Ishikawa (cell line): ENCODE measurements at regions not wholly inside any gene's neighbourhood (a gene's known extent, or its start where the extent isn't known, plus 50 kb on each side); places are given as distances from the start of the nearest gene placed in this dataset.

Experiments used
- CEBPB ChIP-seq: IDR thresholded peaks from 2 replicates; pipeline ENCODE4 v1.6.1; 2012
- CREB1 ChIP-seq: IDR thresholded peaks from 2 replicates; pipeline ENCODE4 v1.6.1; 2012; ENCODE audit warnings: low read depth
- EGR1 ChIP-seq: IDR thresholded peaks from 2 replicates; pipeline ENCODE4 v1.6.1; 2012
- EP300 ChIP-seq: IDR thresholded peaks from 2 replicates; pipeline ENCODE4 v1.6.1; 2012; ENCODE audit warnings: borderline replicate concordance
- FOXM1 ChIP-seq: IDR thresholded peaks from 2 replicates; pipeline ENCODE4 v1.6.1; 2012; ENCODE audit warnings: low read depth, borderline replicate concordance
- MAX ChIP-seq: IDR thresholded peaks from 2 replicates; pipeline ENCODE4 v1.6.1; 2012
- NFIC ChIP-seq: IDR thresholded peaks from 2 replicates; pipeline ENCODE4 v1.6.1; 2012
- RAD21 ChIP-seq: IDR thresholded peaks from 2 replicates; pipeline ENCODE4 v1.6.1; 2012; ENCODE audit warnings: low read depth
- REST ChIP-seq: IDR thresholded peaks from 2 replicates; pipeline ENCODE4 v1.6.1; 2012; ENCODE audit warnings: low read depth, mild to moderate bottlenecking
- TAF1 ChIP-seq: IDR thresholded peaks from 2 replicates; pipeline ENCODE4 v1.6.1; 2012; ENCODE audit warnings: low read depth, mild to moderate bottlenecking
- TCF12 ChIP-seq: IDR thresholded peaks from 2 replicates; pipeline ENCODE4 v1.6.1; 2012; ENCODE audit warnings: low read depth
- TEAD4 ChIP-seq: IDR thresholded peaks from 2 replicates; pipeline ENCODE4 v1.6.1; 2012
- USF1 ChIP-seq: IDR thresholded peaks from 2 replicates; pipeline ENCODE4 v1.6.1; 2012
- YY1 ChIP-seq: IDR thresholded peaks from 2 replicates; pipeline ENCODE4 v1.6.1; 2012; ENCODE audit warnings: low read depth
- ZBTB7A ChIP-seq: IDR thresholded peaks from 2 replicates; pipeline ENCODE4 v1.6.1; 2012; ENCODE audit warnings: low read depth

GRCh38 chr12:89971880-89972279 lies 263.2 kb upstream of the ATP2B1 start:
- no peak for TF ChIP-seq FOXM1
- no peak for TF ChIP-seq CREB1
- TF ChIP-seq USF1: no peak
- TF ChIP-seq CEBPB: no peak
- TF ChIP-seq EGR1: no peak
- TF ChIP-seq EP300: no peak
- no peak for TF ChIP-seq TCF12
- no peak for TF ChIP-seq ZBTB7A
- no peak for TF ChIP-seq MAX
- TF ChIP-seq NFIC: no peak
- TF ChIP-seq TAF1: no peak
- no peak for TF ChIP-seq REST
- no peak for TF ChIP-seq YY1
- no peak for TF ChIP-seq RAD21
- no peak for TF ChIP-seq TEAD4

- TF ChIP-seq REST (no peak), USF1 (no peak), MAX (no peak), NFIC (no peak), TAF1 (no peak), EGR1 (no peak), EP300 (no peak), TCF12 (no peak), FOXM1 (no peak), TEAD4 (no peak), ZBTB7A (no peak), RAD21 (no peak), CREB1 (no peak), CEBPB (no peak), YY1 (no peak)
Observed at GRCh38 chr12:89970722-89971121, 262.1 kb upstream of the ATP2B1 start.

- TF ChIP-seq TEAD4 (peak; percentile 48), FOXM1 (no peak), TAF1 (no peak), EP300 (0 out of 2 replicates have a peak, but pooled peaks have one; percentile 23), CEBPB (peak; percentile 86)
Observed at GRCh38 chr12:89969093-89969492, 260.5 kb upstream of the ATP2B1 start.

GRCh38 chr12:89968151-89968700 lies 259.6 kb upstream of the ATP2B1 start:
- TF ChIP-seq FOXM1 (no peak), EGR1 (no peak), YY1 (no peak), EP300 (no peak), CREB1 (no peak), USF1 (no peak), TEAD4 (no peak), TAF1 (no peak), TCF12 (no peak), NFIC (no peak), RAD21 (no peak), CEBPB (no peak), MAX (no peak), REST (no peak), ZBTB7A (no peak)
